ENCODE measurements at regions not wholly inside any gene's neighbourhood (a gene's known extent, or its start where the extent isn't known, plus 50 kb on each side); places are given as distances from the start of the nearest gene placed in this dataset.

DNA sequence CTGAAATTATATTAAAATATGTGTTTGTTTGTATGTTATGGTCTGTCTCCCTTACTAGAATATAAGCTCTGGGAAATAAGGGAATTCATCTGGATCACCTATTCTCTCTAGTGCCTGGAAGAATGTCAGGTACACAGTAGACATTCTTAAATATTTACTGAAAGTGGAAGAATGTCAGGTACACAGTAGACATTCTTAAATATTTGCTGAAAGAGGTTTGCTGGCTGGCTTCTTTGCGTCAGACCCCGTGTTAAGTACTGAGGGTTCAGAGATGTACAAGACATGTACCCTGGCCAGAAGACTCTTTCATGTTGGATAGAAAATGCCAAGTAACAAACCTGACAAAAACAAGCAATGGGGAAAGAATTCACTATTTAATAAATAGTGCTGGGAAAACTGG is 199.1 kb downstream of the INSC start:
- intact Hi-C loops (cut with DNase I; ENCODE audit: low total_unique reads): no loop called here
- no peaks in the 10 kb centered on the region for H3K9me3 ChIP-seq
- H3K36me3 ChIP-seq: no peaks in the 10 kb centered on the region
- no peaks in the 10 kb centered on the region for H3K27me3 ChIP-seq (replicated peaks in 1 of 7)
- no peak for DNase-seq
- no peak overlapping the region for H3K27ac ChIP-seq
- TF ChIP-seq POLR2AphosphoS5 (IDR thresholded peaks at IDR 0.05): no peak
- TF ChIP-seq, protein P1, sequence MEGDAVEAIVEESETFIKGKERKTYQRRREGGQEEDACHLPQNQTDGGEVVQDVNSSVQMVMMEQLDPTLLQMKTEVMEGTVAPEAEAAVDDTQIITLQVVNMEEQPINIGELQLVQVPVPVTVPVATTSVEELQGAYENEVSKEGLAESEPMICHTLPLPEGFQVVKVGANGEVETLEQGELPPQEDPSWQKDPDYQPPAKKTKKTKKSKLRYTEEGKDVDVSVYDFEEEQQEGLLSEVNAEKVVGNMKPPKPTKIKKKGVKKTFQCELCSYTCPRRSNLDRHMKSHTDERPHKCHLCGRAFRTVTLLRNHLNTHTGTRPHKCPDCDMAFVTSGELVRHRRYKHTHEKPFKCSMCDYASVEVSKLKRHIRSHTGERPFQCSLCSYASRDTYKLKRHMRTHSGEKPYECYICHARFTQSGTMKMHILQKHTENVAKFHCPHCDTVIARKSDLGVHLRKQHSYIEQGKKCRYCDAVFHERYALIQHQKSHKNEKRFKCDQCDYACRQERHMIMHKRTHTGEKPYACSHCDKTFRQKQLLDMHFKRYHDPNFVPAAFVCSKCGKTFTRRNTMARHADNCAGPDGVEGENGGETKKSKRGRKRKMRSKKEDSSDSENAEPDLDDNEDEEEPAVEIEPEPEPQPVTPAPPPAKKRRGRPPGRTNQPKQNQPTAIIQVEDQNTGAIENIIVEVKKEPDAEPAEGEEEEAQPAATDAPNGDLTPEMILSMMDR (IDR thresholded peaks at IDR 0.05 in 8 of 11, conservative IDR thresholded peaks at IDR 0.05 in 3 of 11): no peak
- no peak for TF ChIP-seq POLR2A (IDR thresholded peaks at IDR 0.05)
- H3K4me3 ChIP-seq: no peak overlapping the region
- WGBS, 5 donors: 88 to 97% (median 91%) methylated on average over 2 of the region's 2 CpGs
- no peaks in the 10 kb centered on the region for H3K4me1 ChIP-seq

DNA sequence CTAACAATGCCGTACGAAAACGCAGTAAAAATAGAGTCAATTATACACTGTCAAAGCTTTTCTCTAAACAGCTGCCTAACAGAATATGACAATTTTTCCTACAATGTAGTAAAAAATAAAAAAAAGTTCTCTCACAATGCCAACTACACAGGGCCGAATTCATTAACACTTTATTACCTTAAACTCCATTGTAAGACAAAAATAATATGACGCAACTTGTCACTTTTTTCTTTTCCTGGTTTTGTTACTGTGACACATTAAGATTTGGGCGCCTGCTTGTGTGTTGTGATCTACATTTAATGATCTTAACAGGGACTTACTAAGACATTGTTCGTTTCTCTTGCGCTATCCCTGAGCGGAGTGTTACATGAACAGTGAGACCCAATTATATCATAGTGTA is 204.1 kb downstream of the INSC start:
- intact Hi-C loops (cut with DNase I; ENCODE audit: low total_unique reads): no loop called here
- Histone ChIP-seq H3K27ac (no peak overlapping the region), H3K4me1 (no peaks in the 10 kb centered on the region), H3K27me3 (replicated peaks in 1 of 7) (no peaks in the 10 kb centered on the region), H3K4me3 (no peak overlapping the region), H3K36me3 (no peaks in the 10 kb centered on the region), H3K9me3 (no peaks in the 10 kb centered on the region)
- TF ChIP-seq, protein P1 (IDR thresholded peaks at IDR 0.05 in 8 of 11, conservative IDR thresholded peaks at IDR 0.05 in 3 of 11): no peak
- no peak for TF ChIP-seq POLR2A (IDR thresholded peaks at IDR 0.05)
- no peak for TF ChIP-seq POLR2AphosphoS5 (IDR thresholded peaks at IDR 0.05)
- WGBS, 5 donors: 84 to 93% (median 89%) methylated on average over 9 of the region's 9 CpGs
- no peak for DNase-seq

DNA sequence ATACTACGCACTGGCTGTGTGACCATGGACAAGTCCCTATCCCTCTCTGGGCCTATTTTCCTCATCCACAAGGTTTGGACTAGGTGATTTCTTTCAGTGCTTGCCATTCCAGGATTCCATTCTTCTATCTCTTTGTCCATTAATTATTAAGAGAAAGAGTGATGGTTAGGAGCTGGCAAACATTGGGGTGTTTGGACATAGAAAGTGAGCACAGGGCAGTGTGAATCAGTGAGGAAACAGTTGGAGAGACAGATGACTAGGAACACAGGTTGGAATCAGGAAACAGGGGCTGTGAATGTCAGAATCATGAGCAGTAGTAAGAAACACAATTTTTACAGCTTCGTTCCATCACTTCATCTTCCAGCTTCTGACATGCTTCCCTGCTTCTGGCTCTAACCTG is 211.8 kb downstream of the INSC start:
- H3K27me3 ChIP-seq (replicated peaks in 1 of 7): no peaks in the 10 kb centered on the region

DNA sequence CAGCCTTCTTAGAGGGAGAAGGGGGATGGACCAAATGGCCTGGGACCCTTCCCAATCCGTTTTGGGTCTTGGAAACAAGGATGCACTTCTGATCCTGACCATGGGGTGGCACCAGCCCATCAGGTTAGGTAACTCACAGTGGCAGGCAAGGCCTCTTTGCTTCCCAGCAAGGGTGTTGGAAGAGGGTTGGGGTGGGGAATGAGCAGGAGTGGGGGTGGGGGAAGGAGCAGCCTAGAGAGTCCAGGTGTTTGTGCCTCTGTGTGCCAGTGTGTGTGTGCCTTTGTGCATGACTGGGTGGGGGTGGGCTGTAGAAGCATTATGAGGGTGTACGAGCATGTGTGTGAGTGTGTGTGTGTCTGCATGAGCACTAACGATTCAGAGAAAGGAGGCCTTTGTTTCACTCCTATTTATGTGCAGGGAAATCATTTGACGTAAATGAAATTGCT is 213.1 kb downstream of the INSC start:
- DNase-seq: no peak
- Histone ChIP-seq H3K4me3 (no peak overlapping the region), H3K9me3 (no peaks in the 10 kb centered on the region), H3K27ac (no peak overlapping the region), H3K27me3 (replicated peaks in 1 of 7) (no peaks in the 10 kb centered on the region), H3K36me3 (no peaks in the 10 kb centered on the region), H3K4me1 (no peaks in the 10 kb centered on the region)
- WGBS, 5 donors: 58 to 67% (median 63%) methylated on average over 4 of the region's 4 CpGs
- TF ChIP-seq POLR2A (IDR thresholded peaks at IDR 0.05) (no peak), POLR2AphosphoS5 (IDR thresholded peaks at IDR 0.05) (no peak)
- TF ChIP-seq, protein P1 (IDR thresholded peaks at IDR 0.05 in 8 of 11, conservative IDR thresholded peaks at IDR 0.05 in 3 of 11): peak in 4 of 11 experiments; percentile 23 to 51 (median 36)
- intact Hi-C loops (cut with DNase I; ENCODE audit: low total_unique reads): no loop called here

More for the DNA sequence above, 211.8 kb downstream of the INSC start:
- no peak overlapping the region for H3K27ac ChIP-seq
- intact Hi-C loops (cut with DNase I; ENCODE audit: low total_unique reads): no loop called here
- no peaks in the 10 kb centered on the region for H3K36me3 ChIP-seq
- no peak for TF ChIP-seq POLR2A (IDR thresholded peaks at IDR 0.05)
- no peak for TF ChIP-seq POLR2AphosphoS5 (IDR thresholded peaks at IDR 0.05)
- TF ChIP-seq, protein P1 (IDR thresholded peaks at IDR 0.05 in 8 of 11, conservative IDR thresholded peaks at IDR 0.05 in 3 of 11): no peak
- no peak overlapping the region for H3K4me3 ChIP-seq
- H3K9me3 ChIP-seq: no peaks in the 10 kb centered on the region
- WGBS, 5 donors: 81 to 85% (median 82%) methylated on average over 2 of the region's 2 CpGs
- DNase-seq: no peak
- H3K4me1 ChIP-seq: no peaks in the 10 kb centered on the region
